Caco-2 (cell line): ENCODE measurements at regions not wholly inside any gene's neighbourhood (a gene's known extent, or its start where the extent isn't known, plus 50 kb on each side); places are given as distances from the start of the nearest gene placed in this dataset.

Experiments used
- BruUV-seq: library from RNA; stranded (reverse); fragments of 400-500 nt; replicated peaks from 2 replicates; lab custom pipeline; 2021; lab: Mats Ljungman, UMichigan
- CTCF ChIA-PET: fragments of 300-600 bp; sonication (Branson Sonifier 250); formaldehyde crosslinking; loops from one replicate; lab custom pipeline; 2022; ENCODE audit warnings: antibody characterized with exemption; lab: Charles Lee
- POLR2A ChIA-PET: fragments of 300-600 bp; sonication (Branson Sonifier 250); formaldehyde crosslinking; loops from one replicate; lab custom pipeline; 2022; ENCODE audit warnings: antibody characterized with exemption; lab: Charles Lee
- DNase-seq, 2 experiments: peaks; one replicate each; pipeline versions ENCODE4 v3.0.0 to v3.0.0-alpha.2; 2020 to 2022
- H3K27me3 ChIP-seq: replicated peaks from 2 replicates; pipeline ENCODE4 v1.6.0; 2011; ENCODE audit warnings: low read length; ENCODE audit not compliant: control insufficient read depth, insufficient read depth
- H3K36me3 ChIP-seq: 2 replicates; pipeline ENCODE4 v1.5.1; 2011; ENCODE audit warnings: low read length; ENCODE audit not compliant: control insufficient read depth, insufficient read depth
- H3K4me1 ChIP-seq: fragments of 250-450 bp; sonication (Bioruptor Pico); 2 replicates; pipeline ENCODE4 v1.5.1; 2020; ENCODE audit warnings: mild to moderate bottlenecking
- H3K4me3 ChIP-seq: 2 replicates; pipeline ENCODE4 v1.5.1; 2011; ENCODE audit warnings: low read depth, mild to moderate bottlenecking, control low read depth, low read length
- H3K9me3 ChIP-seq: fragments of 250-450 bp; sonication (Bioruptor Pico); 2 replicates; pipeline ENCODE4 v1.5.1; 2020; ENCODE audit warnings: mild to moderate bottlenecking, moderate library complexity
- H3K27ac Mint-ChIP-seq: one replicate; pipeline ENCODE4 v1.8.0; 2022; ENCODE audit warnings: mixed read lengths; ENCODE audit not compliant: unreplicated experiment
- H3K27me3 Mint-ChIP-seq: one replicate; pipeline ENCODE4 v1.8.0; 2022; ENCODE audit warnings: mixed read lengths; ENCODE audit not compliant: insufficient read depth, unreplicated experiment
- H3K36me3 Mint-ChIP-seq: one replicate; pipeline ENCODE4 v1.8.0; 2022; ENCODE audit warnings: mild to moderate bottlenecking, mixed read lengths; ENCODE audit not compliant: insufficient read depth, unreplicated experiment
- H3K4me1 Mint-ChIP-seq: one replicate; pipeline ENCODE4 v1.8.0; 2022; ENCODE audit warnings: low read depth, mixed read lengths; ENCODE audit not compliant: unreplicated experiment
- H3K4me3 Mint-ChIP-seq: one replicate; pipeline ENCODE4 v1.8.0; 2022; ENCODE audit warnings: mild to moderate bottlenecking, moderate library complexity, mixed read lengths; ENCODE audit not compliant: unreplicated experiment
- H3K9me3 Mint-ChIP-seq: one replicate; pipeline ENCODE4 v1.8.0; 2022; ENCODE audit warnings: mixed read lengths; ENCODE audit not compliant: unreplicated experiment
- CTCF ChIP-seq, 2 experiments: fragments of 200-600 bp in 1 of 2; IDR thresholded peaks; 1 replicate in 1 of 2; 2 replicates in 1 of 2; pipeline versions ENCODE4 v1.5.1 to v1.8.0; 2011 to 2022; ENCODE audit warnings: antibody characterized with exemption in 1 of 2, control low read depth in 1 of 2, inconsistent platforms in 1 of 2, low read depth in 1 of 2, low read length in 1 of 2, mild to moderate bottlenecking in 1 of 2, moderate library complexity in 1 of 2; ENCODE audit not compliant: insufficient read depth in 1 of 2, severe bottlenecking in 1 of 2, unreplicated experiment in 1 of 2
- intact Hi-C: fragments of 100-400 bp; cut with micrococcal nuclease; formaldehyde crosslinking; loops from one replicate; pipeline ENCODE4 v1.10.0; 2022; ENCODE audit not compliant: unreplicated experiment

DNA sequence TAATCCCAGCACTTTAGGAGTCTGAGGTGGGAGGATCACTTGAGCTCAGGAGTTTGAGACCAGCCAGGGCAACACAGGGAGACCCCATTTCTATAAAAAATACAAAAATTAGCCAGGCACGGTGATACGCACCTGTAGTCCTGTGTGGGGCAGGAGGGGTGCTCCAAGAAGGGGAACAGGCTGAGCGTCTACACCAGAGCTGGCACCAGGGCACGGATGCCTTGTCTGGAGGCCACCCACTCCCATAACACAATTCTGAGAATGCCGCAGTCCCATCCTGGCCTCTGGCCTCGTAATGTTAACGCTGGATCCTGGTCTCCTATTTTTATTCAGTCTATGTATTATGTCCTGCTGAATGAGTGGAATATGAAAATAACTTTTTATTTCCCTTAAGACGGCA lies 161.3 kb downstream of the WSCD1 start:
- Mint-ChIP-seq H3K9me3 (no peaks in the 10 kb centered on the region), H3K36me3 (no peaks in the 10 kb centered on the region), H3K4me1 (no peaks in the 10 kb centered on the region), H3K27me3 (no peaks in the 10 kb centered on the region), H3K27ac (no peak overlapping the region), H3K4me3 (no peak overlapping the region)
- no peaks in the 10 kb centered on the region for H3K36me3 ChIP-seq
- H3K4me1 ChIP-seq = no peaks in the 10 kb centered on the region
- DNase-seq = no peak
- ChIA-PET CTCF (no interaction called here), POLR2A (no interaction called here)
- BruUV-seq = no TSS peak
- H3K27me3 ChIP-seq = no peaks in the 10 kb centered on the region
- H3K4me3 ChIP-seq = no peak overlapping the region
- TF ChIP-seq CTCF (IDR thresholded peaks at IDR 0.05; ENCODE audit: insufficient read depth in 1 of 2, low read depth in 1 of 2, low read length in 1 of 2, severe bottlenecking in 1 of 2, unreplicated experiment in 1 of 2) = no peak
- intact Hi-C loops = no loop called here
- no peaks in the 10 kb centered on the region for H3K9me3 ChIP-seq

DNA sequence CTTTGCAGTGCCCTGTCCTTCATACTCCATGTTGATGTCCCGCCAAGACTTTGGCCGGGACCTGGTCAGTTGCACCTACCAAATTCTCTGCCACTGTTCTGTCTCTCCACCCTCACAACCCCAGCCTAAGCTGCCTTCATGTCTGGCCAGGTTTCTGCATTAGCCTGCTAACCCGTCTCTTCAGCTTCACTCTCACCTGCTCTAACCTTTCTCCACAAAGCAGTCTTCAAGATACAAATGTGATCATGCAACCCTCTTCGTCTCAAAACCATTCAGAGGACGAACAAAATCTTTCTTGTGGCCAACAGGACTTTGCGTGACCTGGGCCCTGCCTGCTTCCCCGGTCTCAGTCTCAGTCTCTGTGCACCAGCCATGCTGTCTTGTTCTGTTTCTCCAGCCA lies 148.2 kb downstream of the WSCD1 start:
- BruUV-seq = no TSS peak
- Mint-ChIP-seq H3K4me3 (no peak overlapping the region), H3K36me3 (no peaks in the 10 kb centered on the region), H3K9me3 (peaks cover 7% of the 10 kb centered on the region), H3K27me3 (peaks cover 8% of the 10 kb centered on the region), H3K27ac (no peak overlapping the region), H3K4me1 (no peaks in the 10 kb centered on the region)
- intact Hi-C loops = no loop called here
- ChIA-PET CTCF (no interaction called here), POLR2A (no interaction called here)
- no peak for TF ChIP-seq CTCF (IDR thresholded peaks at IDR 0.05; ENCODE audit: insufficient read depth in 1 of 2, low read depth in 1 of 2, low read length in 1 of 2, severe bottlenecking in 1 of 2, unreplicated experiment in 1 of 2)
- Histone ChIP-seq H3K4me3 (no peak overlapping the region), H3K27me3 (no peaks in the 10 kb centered on the region), H3K9me3 (no peaks in the 10 kb centered on the region), H3K36me3 (no peaks in the 10 kb centered on the region), H3K4me1 (no peaks in the 10 kb centered on the region)
- no peak for DNase-seq

GRCh38 chr17:6215071-6216035 lies 145.2 kb downstream of the WSCD1 start:
- no TSS peak for BruUV-seq
- H3K9me3 Mint-ChIP-seq = no peaks in the 10 kb centered on the region
- Histone ChIP-seq H3K4me3 (no peak overlapping the region), H3K9me3 (no peaks in the 10 kb centered on the region), H3K36me3 (no peaks in the 10 kb centered on the region), H3K4me1 (no peaks in the 10 kb centered on the region), H3K27me3 (no peaks in the 10 kb centered on the region)
- CTCF ChIA-PET = no interaction called here
- TF ChIP-seq CTCF (IDR thresholded peaks at IDR 0.05; ENCODE audit: insufficient read depth in 1 of 2, low read depth in 1 of 2, low read length in 1 of 2, severe bottlenecking in 1 of 2, unreplicated experiment in 1 of 2) = no peak
- DNase-seq = no peak
- no peak overlapping the region for H3K27ac Mint-ChIP-seq
- H3K4me3 Mint-ChIP-seq = no peak overlapping the region
- POLR2A ChIA-PET = no interaction called here
- H3K36me3 Mint-ChIP-seq = no peaks in the 10 kb centered on the region
- intact Hi-C loops = no loop called here
- no peaks in the 10 kb centered on the region for H3K4me1 Mint-ChIP-seq
- peaks cover 20% of the 10 kb centered on the region for H3K27me3 Mint-ChIP-seq
